Left cardiac atrium (tissue), 4 donors: ENCODE measurements at regions not wholly inside any gene's neighbourhood (a gene's known extent, or its start where the extent isn't known, plus 50 kb on each side); places are given as distances from the start of the nearest gene placed in this dataset.
"Not testable (repeated sequence)": the region's sequence is repeated elsewhere in the genome, so short reads cannot be mapped to it uniquely, and the experiment has no call there.

Experiments
- ATAC-seq, 2 donors: fragments of 200-7000 bp; cut with Tn5 transposase; one replicate each; pipeline ENCODE4 v1.9.1; 2020; ENCODE audit warnings: mild to moderate bottlenecking in 2 of 2, moderate library complexity in 2 of 2
- DNase-seq: peaks from one replicate; pipeline ENCODE4 v3.0.0-alpha.2; 2020
- intact Hi-C, 2 donors: fragments of 100-400 bp; cut with DNase I; formaldehyde crosslinking; loops; one replicate each; pipeline versions ENCODE4 v1.14.1 to v1.15.1; 2022 to 2023
- donor health status: DM: no; HTN: yes; CAD: no.
- donor health status: DM: no; HTN: yes; CAD: no; lungs with severe emphysema.
- donor health status: DM: yes; HTN: yes; CAD: no.
- donor health status: Dilated cardiomyopathy.

DNA sequence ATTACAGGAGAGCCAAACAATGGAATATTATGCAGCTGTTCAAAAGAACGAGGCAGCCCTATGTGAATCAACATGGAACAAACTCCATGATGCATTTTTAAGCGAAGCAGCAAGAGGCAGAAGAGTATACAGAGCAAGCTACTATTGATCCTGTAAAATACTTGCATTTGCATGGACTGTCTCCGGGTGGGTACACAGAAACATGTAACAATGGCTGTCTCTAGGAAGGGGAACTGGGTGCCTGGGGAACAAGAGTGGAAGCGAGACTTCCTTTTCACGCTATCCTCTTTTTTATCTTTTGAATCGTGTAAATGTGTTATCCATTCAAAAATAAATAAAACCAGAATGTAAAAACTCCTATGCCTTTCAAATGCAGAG, 93.3 kb upstream of the SIRPA start:
- intact Hi-C loops: loop anchor here in 1 of 2 donors (5.0 kb wide), 1 partner anchor 90 kb away; no protein-coding TSS in a partner anchor
- DNase-seq (no peak), ATAC-seq (no peak)

DNA sequence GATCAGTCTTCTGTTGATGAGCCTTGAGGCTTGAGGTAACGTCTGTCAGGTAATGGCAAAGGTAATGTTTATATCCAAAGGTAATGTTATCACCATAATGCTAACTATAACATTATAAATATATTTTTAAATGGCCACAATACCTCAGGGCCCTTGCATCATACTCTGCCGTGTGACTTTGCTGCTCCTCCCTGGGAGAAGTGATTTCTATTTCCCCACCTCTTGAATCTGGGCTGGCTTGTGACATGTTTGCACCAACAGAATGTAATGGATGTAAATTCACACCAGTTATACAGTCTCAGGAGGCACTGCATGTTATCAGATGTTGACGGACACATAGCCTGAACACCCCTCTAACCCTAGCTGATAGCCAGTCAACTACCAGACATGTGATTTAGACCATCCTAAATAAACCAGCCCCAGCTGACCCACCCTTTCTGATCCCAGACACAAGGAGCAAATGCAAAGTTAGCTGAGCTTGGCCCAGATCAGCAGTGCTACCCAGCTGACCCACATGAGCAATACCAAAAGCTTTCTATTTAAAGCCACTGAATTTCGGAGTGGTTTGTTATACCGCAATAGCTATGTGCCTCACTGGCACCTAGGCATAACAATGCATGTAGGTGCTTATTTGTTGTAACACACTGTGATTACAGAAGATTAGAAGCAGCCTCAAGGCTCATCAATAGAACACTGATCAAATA, 93.8 kb upstream of the SIRPA start:
- no peak for DNase-seq
- ATAC-seq: no peak
- intact Hi-C loops: loop anchor here in 1 of 2 donors (5.0 kb wide), 1 partner anchor 91 kb away; no protein-coding TSS in a partner anchor

DNA sequence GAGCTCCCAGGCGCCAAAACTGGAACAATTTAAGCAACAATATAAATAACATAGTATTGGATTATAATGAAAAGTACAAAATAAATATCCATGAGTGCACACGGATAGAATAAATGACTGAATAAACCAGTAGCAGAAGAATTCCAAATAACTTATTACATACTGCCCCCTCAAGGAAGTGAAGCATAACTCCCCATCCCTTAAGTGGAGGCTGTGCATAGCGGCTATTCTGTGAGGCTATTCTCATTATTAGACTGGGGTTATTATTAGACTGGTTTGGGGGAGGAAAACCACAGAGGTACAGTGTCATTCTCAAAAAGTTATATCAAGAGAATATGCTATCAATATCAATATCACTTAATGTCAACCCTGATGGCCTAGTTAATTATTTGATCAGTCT, 94.4 kb upstream of the SIRPA start:
- DNase-seq (no peak), ATAC-seq (no peak)
- intact Hi-C loops: loop anchor here in 1 of 2 donors (5.0 kb wide), 1 partner anchor 92 kb away; no protein-coding TSS in a partner anchor

DNA sequence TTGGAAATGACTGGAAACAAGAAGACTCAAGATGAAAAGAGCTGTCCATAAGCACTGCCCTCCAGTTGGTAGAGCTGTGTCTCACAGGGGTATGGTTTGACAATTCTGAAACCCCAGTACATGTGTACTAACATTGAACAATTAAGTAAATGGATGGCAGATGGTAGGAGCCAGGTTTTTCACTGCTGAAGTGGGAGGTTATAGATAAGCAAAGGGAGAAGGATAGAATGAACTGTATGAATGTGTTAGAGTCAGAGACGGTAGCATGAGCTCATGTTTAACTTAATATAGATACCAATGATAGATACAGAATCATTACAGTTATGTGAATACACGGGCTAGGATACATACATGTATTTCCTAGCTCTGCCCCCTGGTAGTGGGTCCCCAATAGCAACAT, 95.0 kb upstream of the SIRPA start:
- intact Hi-C loops: loop anchor here in 1 of 2 donors (5.0 kb wide), 1 partner anchor 92 kb away; no protein-coding TSS in a partner anchor
- DNase-seq (no peak), ATAC-seq (no peak)

DNA sequence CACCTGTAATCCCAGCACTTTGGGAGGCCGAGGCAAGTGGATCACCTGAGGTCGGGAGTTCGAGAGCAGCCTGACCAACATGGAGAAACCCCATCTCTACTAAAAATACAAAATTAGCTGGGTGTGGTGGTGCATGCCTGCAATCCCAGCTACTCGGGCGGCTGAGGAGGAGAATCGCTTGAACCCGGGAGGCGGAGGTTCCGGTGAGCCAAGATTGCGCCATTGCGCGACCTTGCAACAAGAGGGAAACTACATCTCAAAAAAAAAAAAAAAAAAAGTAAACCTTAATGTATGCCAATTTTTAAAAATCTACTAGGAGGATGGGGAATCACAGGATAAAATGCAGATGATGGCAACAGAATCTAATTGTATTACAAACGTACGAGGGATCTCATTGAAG, 95.5 kb upstream of the SIRPA start:
- intact Hi-C loops: loop anchor here in 1 of 2 donors (5.0 kb wide), 1 partner anchor 93 kb away; no protein-coding TSS in a partner anchor
- DNase-seq, ATAC-seq: not testable (repeated sequence)

DNA sequence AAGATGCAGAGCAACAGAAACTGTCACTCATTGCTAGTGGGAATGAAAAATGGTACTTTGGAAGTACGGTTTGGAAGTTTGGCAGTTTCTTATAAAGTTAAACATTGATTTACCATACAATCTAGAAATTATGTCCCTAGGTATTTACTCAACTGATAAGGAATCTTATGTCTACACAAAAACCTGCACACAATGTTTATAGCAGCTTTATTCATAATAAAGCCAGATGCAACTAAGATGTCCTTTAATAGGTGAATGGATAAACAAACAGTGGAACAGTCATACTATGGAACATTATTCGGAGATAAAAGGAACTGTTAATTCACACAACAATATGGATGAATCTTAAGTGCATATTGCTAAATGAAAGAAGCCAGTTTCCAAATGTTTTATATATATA, 96.2 kb upstream of the SIRPA start:
- no peak for ATAC-seq
- intact Hi-C loops: no loop called here
- DNase-seq: no peak

DNA sequence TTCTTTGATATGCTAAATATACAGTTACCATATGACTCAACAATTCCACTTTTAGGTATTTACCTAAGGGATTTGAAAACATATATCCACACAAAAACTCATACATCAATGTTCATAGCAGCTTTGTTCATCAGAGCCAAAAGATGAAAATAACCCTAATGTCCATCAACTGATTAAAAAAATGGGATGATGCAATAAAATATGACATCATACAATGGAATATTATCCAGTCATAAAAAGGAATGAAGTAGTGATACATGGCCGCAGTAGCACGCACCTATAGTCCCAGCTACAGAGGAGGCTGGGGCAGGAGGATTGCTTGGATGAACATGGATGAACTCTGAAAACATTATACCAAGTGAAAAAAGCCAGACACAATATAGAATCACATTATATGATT, 101.4 kb upstream of the SIRPA start:
- intact Hi-C loops: no loop called here
- DNase-seq: no peak

DNA sequence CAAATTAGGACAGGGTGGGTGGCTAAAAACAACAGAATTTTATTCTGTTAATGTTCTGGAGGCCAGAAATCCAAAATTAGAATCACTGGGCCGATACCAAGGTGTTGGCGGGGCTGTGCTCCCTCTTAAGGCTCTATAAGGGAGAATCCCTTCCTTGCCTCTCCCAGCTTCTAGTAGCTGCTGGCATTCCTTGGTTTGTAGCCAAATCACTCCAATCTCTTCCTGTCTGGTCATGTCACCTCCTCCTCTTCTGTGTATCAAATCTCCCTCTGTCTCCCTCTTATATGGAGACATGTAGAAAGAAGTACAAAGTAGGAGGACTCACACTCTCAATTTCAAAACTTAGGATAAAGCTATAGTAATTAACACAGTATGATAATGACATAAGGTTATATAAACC, 102.9 kb upstream of the SIRPA start:
- intact Hi-C loops: no loop called here
- DNase-seq (no peak), ATAC-seq (peak; percentile 25 to 44)

More for the DNA sequence above, 101.4 kb upstream of the SIRPA start:
- ATAC-seq: no peak

DNA sequence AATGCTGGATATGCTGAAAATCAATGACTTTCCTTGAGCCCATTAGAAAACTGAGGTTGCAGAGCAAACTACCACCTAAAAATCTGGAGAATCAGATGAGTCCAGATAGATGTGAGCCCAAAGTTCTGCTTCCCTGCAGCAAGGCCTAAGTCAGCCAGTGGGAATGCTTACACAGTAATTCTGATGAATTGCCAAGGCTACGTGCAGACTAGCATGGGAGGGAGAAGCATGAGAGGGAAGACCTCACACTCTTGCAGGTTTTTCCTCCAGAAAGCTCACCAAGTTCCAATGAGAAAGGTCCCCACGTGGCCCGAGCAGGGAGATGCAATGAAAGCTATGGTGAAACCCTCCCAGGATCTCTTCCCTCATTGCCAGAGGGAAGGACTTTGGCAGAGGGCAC, 104.8 kb upstream of the SIRPA start:
- intact Hi-C loops: no loop called here
- ATAC-seq (peak in 1 of 2 donors; percentile 47), DNase-seq (no peak)

DNA sequence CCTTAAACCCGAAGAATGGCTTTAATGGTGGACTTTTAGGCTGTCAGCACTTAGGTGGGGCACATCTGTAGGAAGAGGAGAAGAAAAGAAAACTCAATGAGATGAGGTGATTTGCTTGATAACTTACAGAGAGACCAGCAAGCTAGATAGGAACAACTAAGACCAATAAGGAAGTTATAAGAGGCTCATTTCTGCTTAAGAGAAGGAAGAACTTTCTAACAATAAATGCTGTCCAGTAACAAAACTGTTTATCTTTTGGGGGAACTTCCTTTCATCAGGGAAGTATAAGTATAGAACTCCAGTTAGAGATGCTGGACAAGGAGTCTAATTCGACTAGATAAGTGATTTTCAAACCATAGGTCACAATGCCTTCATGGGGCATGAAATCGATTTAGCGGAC, 107.2 kb upstream of the SIRPA start:
- ATAC-seq: no peak
- intact Hi-C loops: loop anchor here in 1 of 2 donors (10.0 kb wide), 1 partner anchor 287 kb away; no protein-coding TSS in a partner anchor
- no peak for DNase-seq

DNA sequence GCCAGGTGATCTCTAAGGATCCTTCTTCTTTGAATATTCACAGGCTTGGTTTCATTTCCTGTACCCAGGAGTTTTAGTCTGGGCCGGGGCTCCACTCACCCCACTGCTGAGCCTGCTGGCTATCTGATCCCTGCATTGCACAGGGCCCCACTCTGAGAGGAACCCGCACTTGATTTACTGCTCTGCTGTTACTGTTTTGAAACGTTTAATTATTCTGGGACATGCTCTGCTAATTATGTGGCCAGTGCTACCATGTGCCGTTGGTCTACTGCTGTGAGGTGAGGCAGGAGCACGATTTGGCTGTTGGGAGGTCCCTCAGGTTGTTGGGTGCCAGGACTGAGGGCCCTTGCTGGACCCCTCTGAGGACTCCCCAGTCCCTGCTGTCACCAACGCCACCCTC, 108.7 kb upstream of the SIRPA start:
- intact Hi-C loops: loop anchor here in 1 of 2 donors (10.0 kb wide), 1 partner anchor 288 kb away; no protein-coding TSS in a partner anchor
- no peak for DNase-seq
- ATAC-seq: no peak

DNA sequence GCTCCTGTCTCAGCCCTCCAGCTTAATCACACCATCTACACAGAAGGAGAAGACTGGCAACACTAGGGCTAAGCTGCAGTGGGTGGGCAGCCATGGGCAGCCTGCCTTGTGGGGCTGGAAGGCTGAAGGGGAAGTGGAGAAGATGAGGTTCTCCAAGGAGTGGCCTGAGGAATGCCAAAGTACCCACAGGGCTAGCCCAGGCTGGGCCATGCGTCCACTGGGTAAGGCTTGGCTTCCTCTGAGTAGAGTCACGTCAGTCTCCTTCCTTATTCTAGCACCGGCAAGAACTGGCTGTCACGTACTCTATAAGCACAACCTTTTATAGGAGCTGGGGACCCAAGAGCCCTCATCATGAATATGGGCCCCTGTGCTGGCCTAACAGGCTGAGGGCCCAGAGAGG, 110.6 kb upstream of the SIRPA start:
- DNase-seq (no peak), ATAC-seq (peak in 1 of 2 donors; percentile 44)
- intact Hi-C loops: loop anchor here in 1 of 2 donors (10.0 kb wide), 1 partner anchor 290 kb away; no protein-coding TSS in a partner anchor

DNA sequence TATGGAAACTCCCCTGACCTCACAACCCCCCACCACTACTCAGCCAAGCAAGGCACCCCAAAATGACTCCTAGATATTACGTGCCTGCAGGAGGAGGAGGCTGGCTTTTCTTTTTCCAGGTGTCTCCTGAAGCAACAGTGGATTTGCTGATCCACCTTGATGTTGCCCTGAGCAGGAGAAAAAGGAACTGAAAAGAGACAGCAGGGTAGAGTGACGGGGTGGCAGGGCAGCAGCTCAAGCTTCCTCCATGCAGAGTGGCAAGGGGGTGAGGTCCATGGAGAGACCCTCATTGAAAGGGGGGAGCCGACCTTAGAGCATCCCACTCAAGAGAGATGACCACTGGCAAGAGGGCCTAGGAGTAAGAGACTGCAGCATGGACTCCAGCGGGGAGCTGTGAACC, 112.0 kb upstream of the SIRPA start:
- ATAC-seq (no peak), DNase-seq (no peak)
- intact Hi-C loops: loop anchor here in 1 of 2 donors (10.0 kb wide), 1 partner anchor 292 kb away; no protein-coding TSS in a partner anchor

DNA sequence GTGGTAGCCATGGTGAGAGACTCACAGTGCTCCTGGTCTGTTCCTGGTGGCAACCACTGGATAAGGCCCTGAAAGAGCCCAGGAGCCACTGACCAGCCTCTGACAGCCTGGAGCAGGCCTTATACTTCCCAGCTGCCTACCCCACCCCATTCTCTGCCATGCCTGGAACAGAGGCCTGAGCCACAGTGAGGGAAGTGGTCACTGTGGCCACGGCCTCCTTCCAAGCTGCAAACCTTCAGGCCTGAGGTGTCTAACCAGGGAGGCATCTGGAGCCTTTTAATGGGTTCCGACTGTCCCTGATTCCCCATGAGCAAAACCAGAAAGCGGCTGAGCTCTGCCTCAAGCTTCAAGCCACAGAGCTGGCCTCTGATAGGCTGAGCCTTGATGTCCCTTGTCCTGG, 113.0 kb upstream of the SIRPA start:
- DNase-seq (no peak), ATAC-seq (no peak)
- intact Hi-C loops: loop anchor here in 1 of 2 donors (10.0 kb wide), 1 partner anchor 293 kb away; no protein-coding TSS in a partner anchor

DNA sequence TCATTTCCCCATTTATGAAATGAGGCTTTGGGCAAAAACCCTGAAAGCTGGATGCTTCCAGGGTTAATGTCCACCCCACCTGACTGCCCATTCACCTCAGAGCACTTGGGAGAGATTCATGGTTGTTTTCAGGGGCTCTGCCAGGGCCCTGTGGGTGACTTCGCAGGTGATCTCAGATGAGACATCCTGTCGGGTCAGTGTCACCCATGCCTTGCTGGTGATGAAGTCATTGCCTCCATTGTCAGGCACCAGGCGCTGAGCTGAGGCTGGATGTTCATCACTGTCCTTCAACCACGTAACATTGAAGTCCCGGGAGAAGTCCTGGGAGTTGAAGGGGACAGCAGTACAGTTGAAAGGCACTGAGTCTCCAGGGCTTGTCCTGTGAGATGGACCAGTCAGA, 115.6 kb upstream of the SIRPA start:
- intact Hi-C loops: no loop called here
- DNase-seq: no peak
- ATAC-seq: no peak

DNA sequence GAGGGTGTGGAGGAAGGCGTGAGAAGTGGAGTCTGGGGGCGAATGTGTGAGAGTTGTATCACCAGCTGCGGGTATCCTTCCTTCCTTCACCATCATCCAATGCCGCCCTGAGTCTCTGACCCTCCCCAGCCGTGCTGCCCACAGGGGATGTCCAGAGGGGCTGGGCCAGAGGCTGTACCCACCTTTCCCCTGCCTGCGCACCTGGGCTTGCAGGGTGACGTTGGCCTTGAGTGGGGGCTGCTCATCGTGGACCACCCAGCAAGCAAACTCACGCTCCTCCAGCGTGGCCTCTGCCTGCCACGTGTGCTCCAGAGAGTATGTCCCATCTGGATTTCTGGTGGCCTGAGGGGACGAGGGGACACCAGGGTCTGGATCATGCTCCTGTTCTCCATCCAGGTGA, 116.9 kb upstream of the SIRPA start:
- ATAC-seq: no peak
- no peak for DNase-seq
- intact Hi-C loops: no loop called here

DNA sequence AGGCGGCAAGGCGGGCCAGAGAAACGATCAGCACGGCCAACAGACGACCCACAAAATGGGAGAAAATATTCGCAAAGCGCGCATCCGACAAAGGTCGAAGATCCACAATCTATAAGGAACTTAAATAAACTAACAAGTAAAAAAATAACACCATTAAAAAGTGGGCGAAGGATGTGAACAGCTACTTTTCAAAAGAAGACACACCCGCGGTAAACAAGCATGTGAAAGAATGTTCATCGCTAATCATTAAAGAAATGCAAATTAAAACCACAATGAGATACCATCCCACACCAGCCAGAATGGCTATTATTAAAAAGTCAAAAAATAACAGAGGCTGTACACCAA, 117.8 kb upstream of the SIRPA start:
- DNase-seq (no peak), ATAC-seq (no peak)
- intact Hi-C loops: no loop called here

DNA sequence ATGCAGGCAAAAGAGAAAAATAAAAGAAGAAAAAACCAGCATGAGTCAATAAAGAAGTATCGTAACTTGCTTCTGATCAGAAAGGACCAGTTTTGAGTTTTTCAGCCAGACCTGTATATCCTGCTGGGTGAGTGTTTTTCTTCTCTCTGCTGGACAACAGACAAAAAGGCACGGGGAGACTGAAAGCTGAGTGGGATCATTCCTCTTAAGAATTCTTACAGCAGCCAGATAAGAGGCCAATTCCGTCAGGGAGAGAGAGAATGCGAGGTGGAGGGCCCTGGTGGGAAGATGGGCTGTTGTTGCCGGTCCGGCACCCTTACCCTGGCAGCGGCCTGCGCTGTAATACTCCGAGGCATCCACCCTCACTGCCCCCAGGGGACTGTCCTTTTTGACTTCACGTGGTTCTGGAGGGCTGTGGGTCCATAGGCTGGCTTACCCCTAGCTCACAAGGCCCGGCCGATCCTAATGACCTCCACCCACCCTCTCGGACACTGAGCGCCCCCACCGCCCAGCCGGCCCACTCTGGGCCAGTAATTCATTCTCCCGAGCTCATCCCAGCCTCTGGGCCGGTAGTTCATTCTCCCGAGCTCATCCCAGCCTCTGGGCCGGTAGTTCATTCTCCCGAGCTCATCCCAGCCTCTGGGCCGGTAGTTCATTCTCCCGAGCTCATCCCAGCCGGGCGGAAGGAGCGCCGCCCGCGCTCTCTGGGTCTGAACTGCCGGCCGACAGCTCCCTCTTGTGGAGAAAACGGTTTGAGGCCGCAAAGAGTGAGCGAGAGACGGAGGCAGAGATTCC, 118.3 kb upstream of the SIRPA start:
- peak; percentile 97 to 99 for ATAC-seq
- intact Hi-C loops: no loop called here
- DNase-seq: peak; percentile 91

DNA sequence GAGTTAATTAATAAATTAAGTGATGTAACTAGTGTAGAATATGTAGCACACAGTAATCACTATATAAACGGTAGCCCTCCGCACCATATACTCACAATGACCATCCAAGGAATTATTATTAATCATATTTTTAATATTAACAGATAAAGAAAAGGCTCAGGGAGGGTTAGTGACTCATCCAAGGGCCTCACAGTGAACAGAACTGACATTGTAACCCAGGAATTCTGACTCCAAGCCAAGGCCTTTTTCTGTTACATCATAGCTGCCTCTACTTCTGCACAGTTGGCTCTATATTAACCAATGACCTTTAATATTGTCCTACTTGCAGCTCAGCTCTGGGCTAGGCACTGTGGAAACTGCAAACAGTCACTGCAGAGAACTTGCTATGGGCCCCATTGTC, 117.5 kb upstream of the SIRPG start:
- intact Hi-C loops: no loop called here
- DNase-seq: no peak
- ATAC-seq: peak in 1 of 2 donors; percentile 4

DNA sequence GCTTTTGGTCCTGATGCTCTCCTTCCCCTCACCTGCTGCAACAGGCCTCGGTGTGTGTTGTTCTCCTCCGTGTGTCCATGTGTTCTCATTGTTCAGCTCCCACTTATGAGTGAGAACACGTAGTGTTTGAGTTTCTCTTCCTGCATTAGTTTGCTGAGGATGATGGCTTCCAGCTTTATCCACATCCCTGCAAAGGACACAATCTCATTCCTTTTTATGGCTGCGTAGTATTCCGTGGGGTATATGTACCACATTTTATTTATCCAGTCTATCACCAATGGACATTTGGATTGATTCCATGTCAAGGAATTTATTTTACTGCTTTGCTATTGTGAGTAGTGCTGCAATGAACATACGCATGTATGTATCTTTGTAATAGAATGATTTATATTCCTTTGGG, 116.9 kb upstream of the SIRPG start:
- DNase-seq (no peak), ATAC-seq (no peak)
- intact Hi-C loops: no loop called here
